ENCODE measurements at regions not wholly inside any gene's neighbourhood (a gene's known extent, or its start where the extent isn't known, plus 50 kb on each side); places are given as distances from the start of the nearest gene placed in this dataset.

DNA sequence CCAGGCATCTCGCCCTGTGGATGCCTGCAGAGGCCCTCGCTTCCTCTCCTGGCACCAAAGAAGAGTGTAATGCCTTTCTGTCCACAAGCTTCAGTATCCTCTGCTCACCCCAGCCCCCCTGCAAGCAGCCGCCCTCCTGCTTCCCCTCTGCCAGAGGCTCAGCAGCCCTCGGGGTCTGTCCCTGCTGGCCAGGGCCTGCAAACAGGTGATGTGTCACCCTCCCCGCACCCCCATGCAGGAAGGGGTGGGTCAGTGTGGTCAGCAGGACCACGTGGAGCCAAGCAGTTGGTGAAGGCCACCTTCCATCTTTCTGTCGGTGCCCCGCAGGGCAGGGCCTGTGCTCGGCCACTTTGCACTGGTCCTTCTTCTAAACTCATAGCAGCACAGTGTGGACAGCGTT, 129.9 kb upstream of the CIBAR2 start:
- Histone ChIP-seq H2AFZ (replicated peaks; ENCODE audit: low read length, poor library complexity) (no peak overlapping the region), H4K91ac (ENCODE audit: insufficient read depth, low read depth, low read length) (no peak overlapping the region), H3K79me1 (ENCODE audit: low read depth in 1 of 2, low read length in 2 of 2) (peaks cover 33 to 85% of the 10 kb centered on the region in 2 experiments), H4K8ac (ENCODE audit: low read depth in 2 of 2, low read length in 2 of 2) (no peak overlapping the region), H3K4me1 (ENCODE audit: control insufficient read depth, insufficient read depth, low read length) (peaks cover 24% of the 10 kb centered on the region), H2BK5ac (ENCODE audit: low read depth, low read length, poor library complexity, severe bottlenecking) (no peak overlapping the region), H4K20me1 (ENCODE audit: insufficient read depth, low read length) (peaks cover 41% of the 10 kb centered on the region), H2BK20ac (ENCODE audit: low read depth, low read length) (no peak overlapping the region), H3K4me2 (ENCODE audit: low read depth, low read length) (no peak overlapping the region), H2BK120ac (ENCODE audit: low read depth, low read length) (no peak overlapping the region), H3K9me3 (ENCODE audit: control insufficient read depth, insufficient read depth, low read length) (no peaks in the 10 kb centered on the region), H3K18ac (ENCODE audit: low read depth, low read length) (no peak overlapping the region), H3K23ac (ENCODE audit: low read depth, low read length) (no peak overlapping the region), H3K27me3 (ENCODE audit: control insufficient read depth, insufficient read depth, low read length) (no peaks in the 10 kb centered on the region), H3K36me3 (ENCODE audit: control insufficient read depth, insufficient read depth, low read length) (no peaks in the 10 kb centered on the region), H4K5ac (ENCODE audit: low read depth, low read length) (no peak overlapping the region), H3K4me3 (ENCODE audit: insufficient read depth, low read depth, low read length) (no peak overlapping the region), H3K4ac (ENCODE audit: low read depth, low read length) (no peak overlapping the region), H2AK5ac (ENCODE audit: low read depth, low read length) (0 out of 2 replicates have a peak overlapping the region, but pooled peaks have one; percentile 33), H3K9ac (ENCODE audit: low read depth, low read length) (no peak overlapping the region), H2BK15ac (ENCODE audit: low read depth, low read length) (no peak overlapping the region), H3K14ac (replicated peaks; ENCODE audit: low read depth, low read length) (no peak overlapping the region), H3K56ac (ENCODE audit: extremely low read depth, insufficient read depth, low read length) (no peak overlapping the region), H3K9me1 (ENCODE audit: insufficient read depth, low read length) (peaks cover 8% of the 10 kb centered on the region; the same call in 1 of the 2 replicates), H3K27ac (ENCODE audit: insufficient read depth, low read length) (no peak overlapping the region), H2AK9ac (replicated peaks; ENCODE audit: low read depth, low read length, poor library complexity) (peak overlapping the region; percentile 24)
- dilution Hi-C loops (cut with HindIII; ENCODE audit: low sequenced_read_pairs, unreplicated experiment) = no loop called here
- in situ Hi-C loops (cut with MboI; ENCODE audit: low sequenced_read_pairs) = no loop called here
- no CpG with 5 or more reads among the region's 10 CpGs for WGBS, 2 experiments (ENCODE audit: extremely low coverage in 2 of 2, insufficient read length in 1 of 2)
- ATAC-seq (ENCODE audit: low read depth) = no peak
- TF ChIP-seq CEBPB (IDR thresholded peaks at IDR 0.05; ENCODE audit: low read depth, low read length) = no peak
- TF ChIP-seq MAFK (IDR thresholded peaks at IDR 0.05; ENCODE audit: low read depth, low read length) = no peak
- TF ChIP-seq, protein P1, sequence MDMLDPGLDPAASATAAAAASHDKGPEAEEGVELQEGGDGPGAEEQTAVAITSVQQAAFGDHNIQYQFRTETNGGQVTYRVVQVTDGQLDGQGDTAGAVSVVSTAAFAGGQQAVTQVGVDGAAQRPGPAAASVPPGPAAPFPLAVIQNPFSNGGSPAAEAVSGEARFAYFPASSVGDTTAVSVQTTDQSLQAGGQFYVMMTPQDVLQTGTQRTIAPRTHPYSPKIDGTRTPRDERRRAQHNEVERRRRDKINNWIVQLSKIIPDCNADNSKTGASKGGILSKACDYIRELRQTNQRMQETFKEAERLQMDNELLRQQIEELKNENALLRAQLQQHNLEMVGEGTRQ (IDR thresholded peaks at IDR 0.05; ENCODE audit: low read depth, low read length) = no peak
- TF ChIP-seq CHD1 (IDR thresholded peaks at IDR 0.05; ENCODE audit: low read depth, low read length) = no peak
- TF ChIP-seq RCOR1 (IDR thresholded peaks at IDR 0.05; ENCODE audit: insufficient replicate concordance, low read length) = no peak
- TF ChIP-seq, protein P2, sequence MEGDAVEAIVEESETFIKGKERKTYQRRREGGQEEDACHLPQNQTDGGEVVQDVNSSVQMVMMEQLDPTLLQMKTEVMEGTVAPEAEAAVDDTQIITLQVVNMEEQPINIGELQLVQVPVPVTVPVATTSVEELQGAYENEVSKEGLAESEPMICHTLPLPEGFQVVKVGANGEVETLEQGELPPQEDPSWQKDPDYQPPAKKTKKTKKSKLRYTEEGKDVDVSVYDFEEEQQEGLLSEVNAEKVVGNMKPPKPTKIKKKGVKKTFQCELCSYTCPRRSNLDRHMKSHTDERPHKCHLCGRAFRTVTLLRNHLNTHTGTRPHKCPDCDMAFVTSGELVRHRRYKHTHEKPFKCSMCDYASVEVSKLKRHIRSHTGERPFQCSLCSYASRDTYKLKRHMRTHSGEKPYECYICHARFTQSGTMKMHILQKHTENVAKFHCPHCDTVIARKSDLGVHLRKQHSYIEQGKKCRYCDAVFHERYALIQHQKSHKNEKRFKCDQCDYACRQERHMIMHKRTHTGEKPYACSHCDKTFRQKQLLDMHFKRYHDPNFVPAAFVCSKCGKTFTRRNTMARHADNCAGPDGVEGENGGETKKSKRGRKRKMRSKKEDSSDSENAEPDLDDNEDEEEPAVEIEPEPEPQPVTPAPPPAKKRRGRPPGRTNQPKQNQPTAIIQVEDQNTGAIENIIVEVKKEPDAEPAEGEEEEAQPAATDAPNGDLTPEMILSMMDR (conservative IDR thresholded peaks at IDR 0.05; ENCODE audit: low read depth, low read length) = no peak
- DNase-seq = no peak
- ChIA-PET CTCF (interaction anchor here (1.1 kb wide), 1 partner anchor 11 kb away, joined by 3 read pairs; no protein-coding TSS in a partner anchor), POLR2A (ENCODE audit: unreplicated experiment) (no interaction called here)
- no TSS peak for BruUV-seq (replicated peaks)
- intact Hi-C loops (cut with micrococcal nuclease) = no loop called here

Measured in IMR-90 (cell line).